Ectodermal cell (in vitro differentiated cells): ENCODE measurements at regions not wholly inside any gene's neighbourhood (a gene's known extent, or its start where the extent isn't known, plus 50 kb on each side); places are given as distances from the start of the nearest gene placed in this dataset.

ENCODE experiments used
- H3K27ac ChIP-seq: 2 replicates; pipeline ENCODE4 v1.7.0; 2013; ENCODE audit warnings: mild to moderate bottlenecking, low read depth, low read length; ENCODE audit not compliant: insufficient read depth, poor library complexity, severe bottlenecking
- H3K27me3 ChIP-seq: 2 replicates; pipeline ENCODE4 v1.7.0; 2013; ENCODE audit warnings: mild to moderate bottlenecking, low read length; ENCODE audit not compliant: insufficient read depth, control insufficient read depth, poor library complexity, severe bottlenecking
- H3K36me3 ChIP-seq: one replicate; pipeline ENCODE4 v1.7.0; 2013; ENCODE audit warnings: low read length; ENCODE audit not compliant: control insufficient read depth, insufficient read depth
- H3K4me1 ChIP-seq: one replicate; pipeline ENCODE4 v1.7.0; 2013; ENCODE audit warnings: low read length; ENCODE audit not compliant: control insufficient read depth, insufficient read depth
- H3K4me3 ChIP-seq: 2 replicates; pipeline ENCODE4 v1.7.0; 2013; ENCODE audit warnings: low read depth, low read length, control low read depth; ENCODE audit not compliant: insufficient read depth
- H3K9me3 ChIP-seq: 2 replicates; pipeline ENCODE4 v1.7.0; 2013; ENCODE audit warnings: mild to moderate bottlenecking, low read length, moderate library complexity; ENCODE audit not compliant: control insufficient read depth
- WGBS, 2 experiments: methylation state at CpG; one replicate each; pipeline ENCODE4 v1.1.7; 2013; ENCODE audit warnings: missing lambda C conversion rate in 2 of 2; 5-methylcytosine and 5-hydroxymethylcytosine counted together

- no peak overlapping the region for H3K27ac ChIP-seq
- H3K9me3 ChIP-seq: no peaks in the 10 kb centered on the region
- 100% methylated on average over 1 of the region's 1 CpG; no CpG with 5 or more reads in 1 of the 2 experiments for WGBS, 2 experiments
- no peaks in the 10 kb centered on the region for H3K4me1 ChIP-seq
- no peaks in the 10 kb centered on the region for H3K36me3 ChIP-seq
- H3K27me3 ChIP-seq: no peaks in the 10 kb centered on the region
- H3K4me3 ChIP-seq: no peak overlapping the region
Observed at GRCh38 chr4:125994430-125994829, 679.7 kb downstream of the FAT4 start.

- Histone ChIP-seq H3K4me3 (no peak overlapping the region), H3K27me3 (no peaks in the 10 kb centered on the region), H3K36me3 (no peaks in the 10 kb centered on the region), H3K27ac (no peak overlapping the region), H3K4me1 (no peaks in the 10 kb centered on the region), H3K9me3 (no peaks in the 10 kb centered on the region)
- 77 to 79% methylated on average over 4 of the region's 4 CpGs for WGBS, 2 experiments
Observed at GRCh38 chr4:126004941-126005340, 690.2 kb downstream of the FAT4 start.

- Histone ChIP-seq H3K4me3 (no peak overlapping the region), H3K36me3 (no peaks in the 10 kb centered on the region), H3K4me1 (no peaks in the 10 kb centered on the region), H3K27me3 (no peaks in the 10 kb centered on the region), H3K9me3 (no peaks in the 10 kb centered on the region), H3K27ac (no peak overlapping the region)
- WGBS, 2 experiments: 94% methylated on average over 3 of the region's 3 CpGs; no CpG with 5 or more reads in 1 of the 2 experiments
Observed at GRCh38 chr4:126007142-126007541, 692.4 kb downstream of the FAT4 start.

GRCh38 chr4:126012691-126013290 lies 698.0 kb downstream of the FAT4 start:
- Histone ChIP-seq H3K36me3 (no peaks in the 10 kb centered on the region), H3K9me3 (no peaks in the 10 kb centered on the region), H3K27ac (no peak overlapping the region), H3K4me1 (no peaks in the 10 kb centered on the region), H3K4me3 (no peak overlapping the region), H3K27me3 (no peaks in the 10 kb centered on the region)
- 94 to 96% methylated on average over 3 of the region's 3 CpGs for WGBS, 2 experiments

- no peak overlapping the region for H3K4me3 ChIP-seq
- H3K36me3 ChIP-seq: no peaks in the 10 kb centered on the region
- H3K27me3 ChIP-seq: no peaks in the 10 kb centered on the region
- H3K9me3 ChIP-seq: no peaks in the 10 kb centered on the region
- 91 to 94% methylated on average over 1 of the region's 1 CpG for WGBS, 2 experiments
- no peaks in the 10 kb centered on the region for H3K4me1 ChIP-seq
- H3K27ac ChIP-seq: no peak overlapping the region
Observed at GRCh38 chr4:126018274-126018673, 703.5 kb downstream of the FAT4 start.

- H3K36me3 ChIP-seq: no peaks in the 10 kb centered on the region
- no peaks in the 10 kb centered on the region for H3K4me1 ChIP-seq
- no peaks in the 10 kb centered on the region for H3K27me3 ChIP-seq
- H3K27ac ChIP-seq: no peak overlapping the region
- H3K4me3 ChIP-seq: no peak overlapping the region
- WGBS, 2 experiments: 57 to 74% methylated on average over 1 to 2 of the region's 3 CpGs
- H3K9me3 ChIP-seq: no peaks in the 10 kb centered on the region
Observed at GRCh38 chr4:126023896-126024295, 709.1 kb downstream of the FAT4 start.

- Histone ChIP-seq H3K27me3 (no peaks in the 10 kb centered on the region), H3K4me3 (no peak overlapping the region), H3K9me3 (no peaks in the 10 kb centered on the region), H3K4me1 (no peaks in the 10 kb centered on the region), H3K36me3 (no peaks in the 10 kb centered on the region), H3K27ac (no peak overlapping the region)
- WGBS, 2 experiments: 55 to 67% methylated on average over 1 to 2 of the region's 2 CpGs
Observed at GRCh38 chr4:126027601-126028000, 712.8 kb downstream of the FAT4 start.

GRCh38 chr4:126028876-126029275 lies 714.1 kb downstream of the FAT4 start:
- no peaks in the 10 kb centered on the region for H3K9me3 ChIP-seq
- no peaks in the 10 kb centered on the region for H3K27me3 ChIP-seq
- H3K27ac ChIP-seq: no peak overlapping the region
- no peaks in the 10 kb centered on the region for H3K4me1 ChIP-seq
- H3K4me3 ChIP-seq: no peak overlapping the region
- no peaks in the 10 kb centered on the region for H3K36me3 ChIP-seq

- Histone ChIP-seq H3K9me3 (no peaks in the 10 kb centered on the region), H3K4me3 (no peak overlapping the region), H3K27ac (no peak overlapping the region), H3K36me3 (no peaks in the 10 kb centered on the region), H3K4me1 (no peaks in the 10 kb centered on the region), H3K27me3 (no peaks in the 10 kb centered on the region)
- WGBS, 2 experiments: 92 to 100% methylated on average over 1 to 2 of the region's 2 CpGs
Observed at GRCh38 chr4:126037231-126037630, 722.5 kb downstream of the FAT4 start.

GRCh38 chr4:126038502-126039144 lies 723.9 kb downstream of the FAT4 start:
- Histone ChIP-seq H3K27ac (no peak overlapping the region), H3K36me3 (no peaks in the 10 kb centered on the region), H3K4me3 (no peak overlapping the region), H3K9me3 (no peaks in the 10 kb centered on the region), H3K4me1 (no peaks in the 10 kb centered on the region), H3K27me3 (no peaks in the 10 kb centered on the region)
- WGBS, 2 experiments: 94 to 100% methylated on average over 1 to 2 of the region's 2 CpGs
